Smooth muscle cell (in vitro differentiated cells): ENCODE measurements at regions not wholly inside any gene's neighbourhood (a gene's known extent, or its start where the extent isn't known, plus 50 kb on each side); places are given as distances from the start of the nearest gene placed in this dataset.

Experiments used
- DNase-seq: peaks from one replicate; lab custom pipeline; 2025; ENCODE audit not compliant: unreplicated experiment; lab: John Stamatoyannopoulos, UW
- H2AFZ ChIP-seq: fragments of 200-600 bp; sonication (generic); 2 replicates; pipeline ENCODE4 v1.6.0; 2016; ENCODE audit warnings: antibody characterized with exemption, low read depth, mild to moderate bottlenecking
- H3F3A ChIP-seq: fragments of 200-600 bp; sonication (generic); 2 replicates; pipeline ENCODE4 v1.6.0; 2017; ENCODE audit warnings: antibody characterized with exemption, low read depth
- H3K27ac ChIP-seq: fragments of 200-600 bp; sonication (generic); 2 replicates; pipeline ENCODE4 v1.5.1; 2016; ENCODE audit warnings: low read depth, mild to moderate bottlenecking
- H3K27me3 ChIP-seq: fragments of 200-600 bp; sonication (generic); 2 replicates; pipeline ENCODE4 v1.6.1; 2016; ENCODE audit warnings: low read depth, mild to moderate bottlenecking
- H3K36me3 ChIP-seq: fragments of 200-600 bp; sonication (generic); 2 replicates; pipeline ENCODE4 v1.5.1; 2016; ENCODE audit warnings: low read depth
- H3K4me1 ChIP-seq: fragments of 200-600 bp; sonication (generic); 2 replicates; pipeline ENCODE4 v1.5.1; 2016; ENCODE audit warnings: low read depth
- H3K4me2 ChIP-seq: fragments of 200-600 bp; sonication (generic); 2 replicates; pipeline ENCODE4 v1.6.0; 2016; ENCODE audit warnings: mild to moderate bottlenecking
- H3K4me3 ChIP-seq: fragments of 200-600 bp; sonication (generic); 2 replicates; pipeline ENCODE4 v1.5.1; 2016; ENCODE audit warnings: mild to moderate bottlenecking
- H3K79me2 ChIP-seq: fragments of 200-600 bp; sonication (generic); 2 replicates; pipeline ENCODE4 v1.6.0; 2016; ENCODE audit warnings: low read depth, mild to moderate bottlenecking
- H3K9ac ChIP-seq: fragments of 200-600 bp; sonication (generic); 2 replicates; pipeline ENCODE4 v1.6.0; 2016; ENCODE audit warnings: low read depth
- H3K9me3 ChIP-seq: fragments of 200-600 bp; sonication (generic); replicated peaks from 2 replicates; pipeline ENCODE4 v1.5.1; 2016; ENCODE audit warnings: low read depth
- H4K20me1 ChIP-seq: fragments of 200-600 bp; sonication (generic); 2 replicates; pipeline ENCODE4 v1.6.0; 2016; ENCODE audit warnings: low read depth
- WGBS: methylation state at CpG from one replicate; pipeline ENCODE4 v1.1.7; 2016; ENCODE audit warnings: low lambda C conversion rate; 5-methylcytosine and 5-hydroxymethylcytosine counted together
- TF ChIP-seq, protein P1 (sequence below): fragments of 200-600 bp; sonication (generic); IDR thresholded peaks from 2 replicates; pipeline ENCODE4 v1.5.1; 2017; ENCODE audit warnings: borderline replicate concordance, mild to moderate bottlenecking, antibody characterized with exemption; ENCODE audit not compliant: insufficient read depth, poor library complexity, severe bottlenecking

DNA sequence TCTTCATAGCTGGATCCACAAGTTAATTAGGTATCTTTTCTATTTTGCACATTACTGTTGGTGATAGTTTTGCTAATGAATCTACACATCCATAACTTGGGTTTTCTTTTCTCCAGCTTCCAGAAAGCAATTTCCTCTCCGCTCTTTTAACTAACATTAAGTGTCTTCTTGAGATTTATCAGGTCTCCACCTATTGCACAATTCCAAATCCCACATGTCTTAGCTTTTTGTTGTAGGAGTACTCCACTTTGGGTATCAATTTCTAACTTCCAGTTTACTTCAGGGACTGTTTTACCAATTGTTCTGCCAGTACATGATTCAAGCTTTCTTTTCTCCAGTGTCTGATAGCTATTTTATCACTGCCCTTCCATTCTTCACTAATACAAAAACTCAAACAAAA is 129.6 kb downstream of the OLFM4 start:
- Histone ChIP-seq H3K9ac (no peak overlapping the region), H3K9me3 (no peaks in the 10 kb centered on the region), H3F3A (no peaks in the 10 kb centered on the region), H3K36me3 (peaks cover 3% of the 10 kb centered on the region), H3K27me3 (no peaks in the 10 kb centered on the region), H3K79me2 (no peaks in the 10 kb centered on the region), H2AFZ (no peak overlapping the region), H4K20me1 (no peaks in the 10 kb centered on the region), H3K4me2 (no peak overlapping the region), H3K27ac (no peak overlapping the region), H3K4me3 (no peak overlapping the region), H3K4me1 (peaks cover 26% of the 10 kb centered on the region)
- no peak for DNase-seq
- TF ChIP-seq, protein P1, sequence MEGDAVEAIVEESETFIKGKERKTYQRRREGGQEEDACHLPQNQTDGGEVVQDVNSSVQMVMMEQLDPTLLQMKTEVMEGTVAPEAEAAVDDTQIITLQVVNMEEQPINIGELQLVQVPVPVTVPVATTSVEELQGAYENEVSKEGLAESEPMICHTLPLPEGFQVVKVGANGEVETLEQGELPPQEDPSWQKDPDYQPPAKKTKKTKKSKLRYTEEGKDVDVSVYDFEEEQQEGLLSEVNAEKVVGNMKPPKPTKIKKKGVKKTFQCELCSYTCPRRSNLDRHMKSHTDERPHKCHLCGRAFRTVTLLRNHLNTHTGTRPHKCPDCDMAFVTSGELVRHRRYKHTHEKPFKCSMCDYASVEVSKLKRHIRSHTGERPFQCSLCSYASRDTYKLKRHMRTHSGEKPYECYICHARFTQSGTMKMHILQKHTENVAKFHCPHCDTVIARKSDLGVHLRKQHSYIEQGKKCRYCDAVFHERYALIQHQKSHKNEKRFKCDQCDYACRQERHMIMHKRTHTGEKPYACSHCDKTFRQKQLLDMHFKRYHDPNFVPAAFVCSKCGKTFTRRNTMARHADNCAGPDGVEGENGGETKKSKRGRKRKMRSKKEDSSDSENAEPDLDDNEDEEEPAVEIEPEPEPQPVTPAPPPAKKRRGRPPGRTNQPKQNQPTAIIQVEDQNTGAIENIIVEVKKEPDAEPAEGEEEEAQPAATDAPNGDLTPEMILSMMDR, result no peak
- 88% methylated on average over 1 of the region's 1 CpG for WGBS

DNA sequence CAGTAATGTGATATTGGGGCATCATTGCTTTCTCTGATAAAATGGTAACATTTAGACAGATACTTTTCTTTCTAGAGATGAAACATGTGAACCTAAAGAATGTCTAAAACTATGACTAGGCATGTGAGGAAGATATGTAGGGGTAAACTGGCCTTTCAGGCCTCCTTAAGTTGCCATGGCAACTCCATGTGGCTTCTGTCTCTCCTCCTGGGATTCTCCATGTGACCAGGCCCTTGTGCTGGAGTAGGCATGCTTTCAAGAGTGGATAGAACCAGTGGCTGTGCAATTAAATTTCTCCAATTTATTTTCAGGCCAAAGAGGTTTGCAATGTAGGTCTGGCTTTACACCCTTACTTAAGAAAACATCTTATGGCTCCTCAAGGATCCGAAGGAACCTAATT is 130.8 kb downstream of the OLFM4 start:
- Histone ChIP-seq H3K36me3 (peaks cover 3% of the 10 kb centered on the region), H3K27ac (no peak overlapping the region), H2AFZ (no peak overlapping the region), H4K20me1 (no peaks in the 10 kb centered on the region), H3K9me3 (no peaks in the 10 kb centered on the region), H3K4me1 (peaks cover 26% of the 10 kb centered on the region), H3K79me2 (no peaks in the 10 kb centered on the region), H3K4me3 (no peak overlapping the region), H3F3A (no peaks in the 10 kb centered on the region), H3K27me3 (no peaks in the 10 kb centered on the region), H3K9ac (no peak overlapping the region), H3K4me2 (no peak overlapping the region)
- no peak for DNase-seq
- WGBS, result 91% methylated on average over 1 of the region's 1 CpG
- TF ChIP-seq, protein P1, result no peak

DNA sequence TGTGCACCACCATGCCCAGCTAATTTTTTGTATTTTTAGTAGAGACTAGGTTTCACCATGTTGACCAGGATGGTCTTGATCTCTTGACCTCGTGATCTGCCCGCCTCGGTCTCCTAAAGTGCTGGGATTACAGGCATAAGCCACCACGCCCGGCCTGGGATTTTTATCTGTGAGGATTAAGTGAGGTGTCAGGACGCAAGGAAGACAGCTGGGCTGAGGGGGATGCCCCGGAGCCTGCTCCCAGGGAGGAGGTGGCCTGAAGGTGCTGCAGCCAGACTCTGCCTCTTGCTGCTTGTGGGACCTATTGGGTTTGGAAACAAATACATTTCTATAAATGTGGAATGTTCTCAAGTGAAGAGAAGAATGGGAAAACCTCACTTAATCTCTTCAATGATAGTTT is 131.6 kb downstream of the OLFM4 start:
- H3K27me3 ChIP-seq, result no peaks in the 10 kb centered on the region
- peaks cover 33% of the 10 kb centered on the region for H3K4me1 ChIP-seq
- no peak overlapping the region for H3K4me2 ChIP-seq
- H3K36me3 ChIP-seq, result peaks cover 3% of the 10 kb centered on the region
- H3F3A ChIP-seq, result no peaks in the 10 kb centered on the region
- H3K27ac ChIP-seq, result no peak overlapping the region
- H3K4me3 ChIP-seq, result no peak overlapping the region
- H3K9me3 ChIP-seq, result no peaks in the 10 kb centered on the region
- no peak overlapping the region for H3K9ac ChIP-seq
- H3K79me2 ChIP-seq, result no peaks in the 10 kb centered on the region
- TF ChIP-seq, protein P1, result no peak
- H4K20me1 ChIP-seq, result no peaks in the 10 kb centered on the region
- 40% methylated on average over 7 of the region's 7 CpGs for WGBS
- no peak overlapping the region for H2AFZ ChIP-seq
- no peak for DNase-seq

DNA sequence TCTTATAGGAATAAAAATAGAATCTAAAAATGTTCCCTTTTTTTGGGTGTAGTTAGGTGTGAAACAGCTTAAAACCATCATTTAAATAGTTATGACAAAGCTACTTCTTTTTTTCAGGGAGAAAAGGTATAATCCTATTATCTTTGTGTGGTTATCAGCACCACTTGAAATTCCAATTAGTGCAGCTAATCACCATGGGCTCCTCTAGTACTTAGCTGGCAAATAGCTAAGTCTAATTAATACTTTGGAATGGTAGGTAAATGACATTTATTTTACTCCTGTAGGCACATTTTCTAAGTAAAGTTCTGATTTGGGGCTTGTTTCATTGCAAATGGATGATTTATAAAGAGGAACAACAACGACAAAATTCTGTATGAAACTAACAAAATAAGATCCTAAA is 132.6 kb downstream of the OLFM4 start:
- Histone ChIP-seq H3K9ac (no peak overlapping the region), H3K9me3 (no peaks in the 10 kb centered on the region), H2AFZ (no peak overlapping the region), H3K4me2 (no peak overlapping the region), H3F3A (no peaks in the 10 kb centered on the region), H3K4me3 (no peak overlapping the region), H3K4me1 (peaks cover 44% of the 10 kb centered on the region), H3K36me3 (peaks cover 3% of the 10 kb centered on the region), H3K27me3 (no peaks in the 10 kb centered on the region), H3K79me2 (no peaks in the 10 kb centered on the region), H4K20me1 (no peaks in the 10 kb centered on the region), H3K27ac (no peak overlapping the region)
- TF ChIP-seq, protein P1, result no peak
- no peak for DNase-seq
- WGBS, result 54% methylated on average over 1 of the region's 1 CpG
